NT2/D1 (cell line): ENCODE measurements at regions not wholly inside any gene's neighbourhood (a gene's known extent, or its start where the extent isn't known, plus 50 kb on each side); places are given as distances from the start of the nearest gene placed in this dataset.
"Not testable (repeated sequence)": the region's sequence is repeated elsewhere in the genome, so short reads cannot be mapped to it uniquely, and the experiment has no call there.

Experiments
- DNase-seq: peaks from one replicate; pipeline ENCODE4 v3.0.0-alpha.2; 2011; ENCODE audit warnings: low read depth, low spot score
- H3K27me3 ChIP-seq: 2 replicates; pipeline ENCODE4 v1.6.0; 2011; ENCODE audit warnings: mild to moderate bottlenecking; ENCODE audit not compliant: insufficient read length, insufficient read depth
- H3K36me3 ChIP-seq: 2 replicates; pipeline ENCODE4 v1.6.1; 2011; ENCODE audit warnings: mild to moderate bottlenecking, low read length, mixed read lengths; ENCODE audit not compliant: insufficient read depth, insufficient read length
- H3K4me1 ChIP-seq: 2 replicates; pipeline ENCODE4 v1.5.1; 2011; ENCODE audit not compliant: insufficient read depth, insufficient read length
- H3K4me3 ChIP-seq: 2 replicates; pipeline ENCODE4 v1.5.1; 2011; ENCODE audit warnings: low read depth; ENCODE audit not compliant: insufficient read length
- H3K9ac ChIP-seq: 2 replicates; pipeline ENCODE4 v1.6.0; 2011; ENCODE audit warnings: low read depth; ENCODE audit not compliant: insufficient read length
- H3K9me3 ChIP-seq: 2 replicates; pipeline ENCODE4 v1.5.1; 2011; ENCODE audit warnings: mild to moderate bottlenecking, low read length; ENCODE audit not compliant: insufficient read depth

DNA sequence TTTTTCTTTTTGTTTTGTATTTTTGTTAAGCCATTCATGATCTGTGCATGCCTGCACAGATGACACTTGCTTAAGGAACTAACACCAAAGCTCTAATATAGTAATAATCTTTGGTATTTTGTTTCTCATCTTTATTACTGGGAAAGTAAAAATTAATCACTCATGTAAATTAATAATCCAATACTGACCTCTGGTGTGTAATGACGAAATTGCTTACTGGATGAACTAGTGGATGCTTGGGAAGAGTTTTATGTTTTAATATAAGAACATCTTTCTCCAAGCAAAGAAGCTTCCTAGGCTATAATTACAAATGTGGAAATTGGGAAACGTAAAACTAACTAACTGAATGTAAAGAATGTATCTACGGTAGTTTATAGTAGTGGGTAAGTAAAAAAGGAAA, 147.9 kb downstream of the POTEC start:
- H3K9ac ChIP-seq, DNase-seq, H3K4me3 ChIP-seq: not testable (repeated sequence)

GRCh38 chr18:14393563-14394103, 149.8 kb downstream of the POTEC start:
- H3K36me3 ChIP-seq, result not testable (repeated sequence)

More for the DNA sequence above, 147.9 kb downstream of the POTEC start:
- not testable (repeated sequence) for H3K4me1 ChIP-seq, H3K36me3 ChIP-seq, H3K9me3 ChIP-seq, H3K27me3 ChIP-seq

GRCh38 chr18:14392604-14393003, 150.8 kb downstream of the POTEC start:
- H3K4me1 ChIP-seq, result not testable (repeated sequence)

More at GRCh38 chr18:14393563-14394103, 149.8 kb downstream of the POTEC start:
- H3K9me3 ChIP-seq, H3K4me1 ChIP-seq, H3K27me3 ChIP-seq, H3K4me3 ChIP-seq, H3K9ac ChIP-seq, DNase-seq: not testable (repeated sequence)

GRCh38 chr18:14384961-14385360, 158.4 kb downstream of the POTEC start:
- H3K4me1 ChIP-seq, DNase-seq, H3K9me3 ChIP-seq, H3K4me3 ChIP-seq, H3K9ac ChIP-seq, H3K27me3 ChIP-seq, H3K36me3 ChIP-seq: not testable (repeated sequence)

More at GRCh38 chr18:14392604-14393003, 150.8 kb downstream of the POTEC start:
- H3K9me3 ChIP-seq, H3K9ac ChIP-seq, H3K27me3 ChIP-seq, H3K4me3 ChIP-seq, H3K36me3 ChIP-seq, DNase-seq: not testable (repeated sequence)

- H3K4me1 ChIP-seq, H3K36me3 ChIP-seq, H3K9me3 ChIP-seq, H3K4me3 ChIP-seq, H3K27me3 ChIP-seq, DNase-seq, H3K9ac ChIP-seq: not testable (repeated sequence)
Measured at GRCh38 chr18:14382666-14383065, 160.7 kb downstream of the POTEC start.

- H3K9ac ChIP-seq, H3K36me3 ChIP-seq, H3K9me3 ChIP-seq, DNase-seq, H3K4me3 ChIP-seq, H3K27me3 ChIP-seq, H3K4me1 ChIP-seq: not testable (repeated sequence)
Measured at GRCh38 chr18:14379489-14379888, 163.9 kb downstream of the POTEC start.

DNA sequence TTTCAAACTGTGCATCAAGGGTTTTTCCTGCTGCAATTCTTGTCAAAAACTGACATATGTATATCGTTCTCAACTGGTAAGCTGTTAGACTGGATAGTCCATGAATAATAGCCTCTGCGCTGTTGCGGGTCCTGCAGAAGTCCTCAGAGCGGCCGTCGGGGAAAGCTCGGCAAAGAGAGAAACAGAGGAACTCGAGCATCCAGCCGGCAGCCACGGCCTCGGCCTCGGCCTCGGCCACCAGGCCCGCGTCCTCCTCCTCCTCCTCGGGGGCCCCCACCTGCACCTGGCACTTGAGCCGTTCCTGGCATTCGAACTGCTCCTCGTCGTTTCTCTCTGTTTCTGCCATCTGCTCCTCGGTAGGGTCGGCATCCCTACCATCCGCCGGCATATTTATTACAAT, 165.0 kb downstream of the POTEC start:
- H3K9me3 ChIP-seq, H3K27me3 ChIP-seq, H3K36me3 ChIP-seq, H3K4me1 ChIP-seq, H3K9ac ChIP-seq, DNase-seq, H3K4me3 ChIP-seq: not testable (repeated sequence)

- not testable (repeated sequence) for H3K4me3 ChIP-seq, H3K36me3 ChIP-seq, H3K4me1 ChIP-seq, H3K9me3 ChIP-seq, DNase-seq, H3K27me3 ChIP-seq, H3K9ac ChIP-seq
Measured at GRCh38 chr18:14361346-14361745, 182.1 kb downstream of the POTEC start.

DNA sequence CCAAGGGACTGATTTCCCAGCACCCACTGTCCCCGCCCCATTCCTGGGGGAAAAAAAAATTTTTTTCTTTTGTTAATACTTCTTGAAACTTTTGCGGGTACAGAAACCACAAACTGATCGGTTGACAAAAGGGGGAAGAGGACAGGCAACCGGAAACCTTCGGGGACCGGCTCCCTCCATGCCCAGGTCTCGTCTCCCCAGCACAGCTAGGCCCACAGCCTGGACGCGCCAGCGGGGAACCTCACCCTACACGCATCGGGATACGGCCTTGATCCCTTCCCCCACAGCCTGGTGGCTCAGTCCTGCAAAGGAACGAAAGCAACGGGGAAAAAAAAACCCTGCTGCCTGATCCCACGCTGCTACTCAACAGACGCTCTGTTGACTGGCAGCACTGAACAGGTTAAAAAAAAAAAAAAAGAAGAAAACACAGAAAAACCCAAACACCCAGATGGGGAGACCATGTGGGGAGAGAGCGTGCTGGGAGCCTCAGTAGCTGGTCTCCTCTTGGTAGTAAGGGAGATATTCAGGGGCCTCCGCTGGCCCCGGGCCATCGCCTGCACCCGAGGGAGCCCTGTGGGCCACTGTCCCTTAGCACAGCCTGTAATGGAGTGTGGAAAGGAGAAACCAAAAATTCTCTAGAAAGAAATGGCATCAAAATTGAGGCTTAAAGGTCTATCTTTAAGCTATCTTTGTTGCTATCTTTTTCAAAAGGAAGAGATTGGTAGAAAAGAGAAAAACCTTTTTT, 185.7 kb downstream of the POTEC start:
- not testable (repeated sequence) for H3K9me3 ChIP-seq, H3K4me1 ChIP-seq, DNase-seq, H3K36me3 ChIP-seq, H3K4me3 ChIP-seq, H3K9ac ChIP-seq, H3K27me3 ChIP-seq

DNA sequence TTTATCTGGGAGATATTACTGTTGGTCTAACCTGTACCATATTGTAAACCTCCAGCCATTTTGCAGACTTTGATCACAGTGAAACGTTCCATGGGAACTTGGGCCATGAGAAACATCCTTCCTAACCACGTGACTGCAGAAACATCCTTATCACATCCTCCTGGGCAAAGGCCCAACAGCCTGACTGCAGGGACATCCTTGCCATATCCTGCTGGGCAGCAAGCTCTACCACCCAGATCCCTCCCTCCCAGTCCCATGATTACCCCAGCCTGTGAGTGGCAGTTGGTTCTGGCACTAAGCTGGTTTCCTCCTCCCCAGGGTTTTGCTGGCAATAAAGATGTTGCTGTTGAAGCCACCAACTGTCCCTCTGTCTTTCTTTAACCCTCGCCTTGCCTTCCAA, 201.2 kb downstream of the POTEC start:
- not testable (repeated sequence) for H3K27me3 ChIP-seq, H3K4me3 ChIP-seq, H3K9me3 ChIP-seq, H3K4me1 ChIP-seq, DNase-seq, H3K36me3 ChIP-seq, H3K9ac ChIP-seq

DNA sequence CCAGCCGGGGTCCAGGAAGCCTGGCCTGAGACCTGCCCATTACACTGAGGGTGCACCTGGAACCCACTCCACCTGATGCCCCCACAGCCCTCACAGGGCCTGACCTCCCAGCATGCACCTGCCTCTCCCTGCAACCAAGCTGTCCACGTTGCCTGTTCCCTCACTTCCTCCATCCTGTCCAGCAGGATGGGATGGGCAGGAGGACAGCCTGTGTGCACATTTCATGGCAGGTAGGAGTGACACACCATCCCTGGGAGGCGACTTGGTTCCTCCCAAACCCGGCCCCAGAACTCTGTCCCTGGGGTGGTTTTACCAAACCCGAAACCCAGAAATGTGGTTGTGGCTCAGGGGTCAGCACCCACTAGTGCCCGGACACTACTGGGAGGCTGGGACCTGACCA, 203.8 kb upstream of the ZNF519 start:
- not testable (repeated sequence) for H3K36me3 ChIP-seq, H3K4me1 ChIP-seq, DNase-seq, H3K27me3 ChIP-seq, H3K9me3 ChIP-seq, H3K9ac ChIP-seq, H3K4me3 ChIP-seq

DNA sequence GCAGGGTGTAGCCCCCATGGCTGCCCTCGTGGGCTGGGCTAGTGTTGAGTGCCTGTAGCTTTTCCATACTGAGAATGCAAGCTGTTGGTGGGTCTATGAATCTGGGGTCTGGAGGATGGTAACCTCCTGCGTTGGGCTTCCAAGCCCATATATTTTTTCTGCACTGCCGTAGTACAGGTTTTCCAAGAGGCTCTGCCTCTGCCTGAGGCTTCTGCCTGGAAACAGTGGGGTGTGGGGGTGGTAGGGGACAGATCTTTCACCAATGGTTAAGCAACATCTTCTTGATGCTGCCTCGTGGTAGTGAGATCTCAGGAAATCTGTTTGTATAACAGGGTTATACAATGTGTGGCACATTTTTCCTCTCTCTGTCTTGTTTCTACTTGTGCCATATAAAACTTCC, 189.0 kb upstream of the ZNF519 start:
- not testable (repeated sequence) for H3K36me3 ChIP-seq, H3K27me3 ChIP-seq, H3K4me1 ChIP-seq, H3K9ac ChIP-seq, DNase-seq, H3K4me3 ChIP-seq, H3K9me3 ChIP-seq
